VCaP (cell line): ENCODE measurements at regions not wholly inside any gene's neighbourhood (a gene's known extent, or its start where the extent isn't known, plus 50 kb on each side); places are given as distances from the start of the nearest gene placed in this dataset.

Experiments
- H3K27ac ChIP-seq: fragments of 450-650 bp; 2 replicates; pipeline ENCODE4 v1.5.1; 2017
- TF ChIP-seq, protein P1 (sequence below): fragments of 450-650 bp; conservative IDR thresholded peaks from 2 replicates; pipeline ENCODE4 v1.5.1; 2017; ENCODE audit warnings: mild to moderate bottlenecking, moderate library complexity

DNA sequence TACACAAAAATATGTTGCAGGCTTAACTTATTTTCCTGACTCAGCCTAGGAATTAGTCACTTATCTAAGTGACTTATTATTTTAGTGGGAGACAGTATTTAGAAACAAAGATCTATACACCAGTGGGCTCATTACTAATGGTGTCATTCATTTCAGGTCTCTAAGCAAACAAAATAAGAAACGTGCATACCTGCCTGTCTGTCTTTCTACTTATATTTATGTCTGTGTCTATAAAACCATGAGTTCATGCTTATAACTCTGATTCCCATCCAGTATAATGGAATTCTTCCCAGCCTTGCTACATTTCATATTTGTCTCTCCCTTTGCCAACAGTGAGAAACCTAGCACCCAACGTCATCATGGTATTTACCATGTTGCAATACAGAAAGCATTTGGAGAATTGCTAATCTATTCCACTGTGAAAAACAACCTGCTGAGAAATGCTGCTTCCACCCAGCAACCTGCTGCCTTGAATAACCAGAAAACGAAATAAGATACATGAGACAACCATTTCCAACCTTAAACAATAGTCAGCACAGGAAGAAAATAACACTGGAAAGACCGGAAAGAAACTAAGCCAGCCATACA, 501.0 kb downstream of the GLRX3 start:
- TF ChIP-seq, protein P1, sequence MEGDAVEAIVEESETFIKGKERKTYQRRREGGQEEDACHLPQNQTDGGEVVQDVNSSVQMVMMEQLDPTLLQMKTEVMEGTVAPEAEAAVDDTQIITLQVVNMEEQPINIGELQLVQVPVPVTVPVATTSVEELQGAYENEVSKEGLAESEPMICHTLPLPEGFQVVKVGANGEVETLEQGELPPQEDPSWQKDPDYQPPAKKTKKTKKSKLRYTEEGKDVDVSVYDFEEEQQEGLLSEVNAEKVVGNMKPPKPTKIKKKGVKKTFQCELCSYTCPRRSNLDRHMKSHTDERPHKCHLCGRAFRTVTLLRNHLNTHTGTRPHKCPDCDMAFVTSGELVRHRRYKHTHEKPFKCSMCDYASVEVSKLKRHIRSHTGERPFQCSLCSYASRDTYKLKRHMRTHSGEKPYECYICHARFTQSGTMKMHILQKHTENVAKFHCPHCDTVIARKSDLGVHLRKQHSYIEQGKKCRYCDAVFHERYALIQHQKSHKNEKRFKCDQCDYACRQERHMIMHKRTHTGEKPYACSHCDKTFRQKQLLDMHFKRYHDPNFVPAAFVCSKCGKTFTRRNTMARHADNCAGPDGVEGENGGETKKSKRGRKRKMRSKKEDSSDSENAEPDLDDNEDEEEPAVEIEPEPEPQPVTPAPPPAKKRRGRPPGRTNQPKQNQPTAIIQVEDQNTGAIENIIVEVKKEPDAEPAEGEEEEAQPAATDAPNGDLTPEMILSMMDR, result no peak
- H3K27ac ChIP-seq, result no peak overlapping the region

DNA sequence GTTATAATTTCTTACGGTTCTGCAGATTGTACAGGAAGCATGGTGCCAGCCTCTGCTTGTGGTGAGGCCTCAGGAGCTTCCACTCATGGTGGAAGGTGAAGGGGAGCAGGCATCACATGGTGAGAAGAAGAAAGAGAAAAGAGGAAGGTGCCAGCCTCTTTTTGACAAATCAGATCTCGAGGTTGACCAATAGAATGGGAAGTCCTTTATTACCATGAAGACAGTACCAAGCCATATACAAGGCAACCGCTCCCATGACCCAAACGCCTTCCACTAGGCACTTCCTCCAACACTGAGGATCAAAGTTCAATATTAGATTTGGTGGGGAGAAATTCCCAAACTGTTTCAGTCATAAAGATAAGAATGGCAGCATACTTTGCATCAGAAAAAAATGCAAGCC, 502.8 kb downstream of the GLRX3 start:
- TF ChIP-seq, protein P1, result no peak
- H3K27ac ChIP-seq, result no peak overlapping the region

DNA sequence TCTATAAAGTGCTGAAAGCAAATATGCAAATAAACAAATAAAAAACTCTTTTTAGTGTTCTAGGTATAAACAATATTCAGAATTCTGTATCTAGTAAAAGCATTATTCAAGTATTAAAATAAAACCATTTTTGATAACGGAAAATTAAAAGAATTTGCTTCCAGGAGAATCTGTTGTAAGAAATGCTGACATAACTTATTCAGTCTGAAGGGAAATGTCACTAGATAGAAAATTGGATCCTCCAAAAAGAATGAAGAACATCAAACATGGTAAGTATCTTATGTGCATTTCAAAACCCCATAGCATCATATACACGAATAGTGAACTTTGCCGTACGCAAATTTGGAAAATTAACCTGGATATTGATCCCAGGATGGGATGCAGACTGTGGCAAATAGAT, 506.7 kb downstream of the GLRX3 start:
- TF ChIP-seq, protein P1, result no peak

DNA sequence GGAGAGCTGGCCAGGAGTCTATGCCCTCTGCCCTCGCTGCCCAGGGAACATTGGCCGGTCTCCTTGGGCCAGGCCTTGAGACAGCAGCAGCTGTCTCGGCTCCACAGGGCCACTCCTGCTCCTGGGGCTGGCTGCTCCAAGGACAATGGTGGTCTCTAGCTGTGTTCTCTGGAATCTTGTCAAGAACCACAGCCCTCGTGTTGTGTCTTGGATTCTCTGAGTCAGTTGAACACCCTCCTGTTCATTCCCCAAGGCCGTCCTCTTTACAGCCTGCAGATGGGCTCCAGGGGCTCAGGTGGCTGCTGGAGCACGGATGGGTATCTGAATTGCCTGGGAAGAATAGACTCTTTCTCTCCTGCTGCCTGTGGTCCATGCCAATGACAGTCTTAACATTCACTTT, 511.1 kb downstream of the GLRX3 start:
- H3K27ac ChIP-seq, result no peak overlapping the region
- TF ChIP-seq, protein P1, result no peak

More for the DNA sequence above, 506.7 kb downstream of the GLRX3 start:
- no peak overlapping the region for H3K27ac ChIP-seq

DNA sequence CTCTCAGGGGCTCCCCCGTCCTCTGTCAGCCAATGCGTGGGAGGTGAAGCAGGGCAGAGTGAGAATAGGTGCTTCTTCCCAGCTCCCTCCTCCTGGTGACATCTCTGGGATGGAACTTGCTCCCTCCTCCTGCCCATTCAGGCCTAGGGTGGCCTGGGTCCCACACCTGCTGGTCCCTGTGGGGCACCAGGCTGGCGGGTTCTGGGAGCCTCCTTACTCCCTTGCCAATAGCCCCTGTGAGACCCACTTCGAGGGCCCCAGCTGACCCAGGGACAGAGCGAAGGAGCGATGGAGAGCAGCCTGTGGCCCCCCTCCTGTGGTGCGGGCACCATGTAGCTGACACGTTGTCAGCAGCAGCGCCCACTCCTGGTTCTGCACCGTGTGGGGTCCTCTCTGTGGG, 512.6 kb downstream of the GLRX3 start:
- TF ChIP-seq, protein P1, result no peak
- H3K27ac ChIP-seq, result no peak overlapping the region

DNA sequence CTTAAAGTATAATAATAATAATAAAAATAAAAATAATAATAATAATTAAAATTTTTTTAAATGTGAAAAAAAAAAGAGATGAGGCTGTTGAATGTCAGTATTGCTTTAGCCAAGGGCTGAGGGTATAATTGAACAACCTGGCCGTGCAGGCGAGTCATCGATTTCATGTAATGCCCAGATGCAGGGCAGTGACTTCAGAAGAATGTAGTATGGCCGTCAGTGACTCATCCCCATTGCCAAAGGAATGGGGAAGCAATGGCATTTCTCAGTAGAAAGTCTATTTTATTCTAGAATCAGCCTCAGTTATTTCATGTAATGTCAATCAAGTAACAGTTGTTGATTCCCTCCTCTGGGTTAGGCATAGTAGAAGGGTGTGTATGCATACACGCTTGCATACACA, 516.4 kb downstream of the GLRX3 start:
- TF ChIP-seq, protein P1, result no peak
- H3K27ac ChIP-seq, result no peak overlapping the region

DNA sequence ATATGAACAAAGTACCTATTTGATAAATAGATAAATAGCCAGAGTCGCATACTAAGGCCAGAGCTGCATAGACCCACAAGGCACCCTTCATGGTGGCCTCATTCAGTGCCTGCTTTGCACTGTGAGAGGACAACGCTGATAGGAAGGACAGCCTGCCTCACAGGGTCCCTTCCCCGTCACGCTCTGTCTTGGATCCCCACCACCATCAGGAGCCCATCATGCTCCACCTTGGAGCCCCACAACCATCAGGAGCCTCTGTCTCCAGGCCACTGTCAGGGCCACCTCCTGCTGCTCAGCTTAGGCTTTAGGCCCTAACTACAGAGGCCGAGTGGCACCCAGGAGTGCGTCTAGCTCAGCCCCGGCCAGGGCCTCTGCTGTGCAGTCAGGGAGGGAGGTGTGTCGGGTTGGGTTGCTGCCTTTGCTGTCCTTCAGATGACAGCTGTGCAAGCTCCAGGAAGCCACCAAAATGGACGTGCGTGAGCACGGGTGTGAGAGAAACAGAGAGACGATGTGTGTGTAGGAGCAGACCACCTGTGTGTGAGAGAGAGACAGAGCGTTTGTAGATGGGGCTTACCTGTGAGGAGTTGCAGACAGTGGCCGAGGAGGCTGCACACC, 516.9 kb downstream of the GLRX3 start:
- no peak overlapping the region for H3K27ac ChIP-seq
- TF ChIP-seq, protein P1, result no peak
